NCI-H510A treated with DMSO at 0.1 percent for 48 hours (cell line): ENCODE measurements at regions not wholly inside any gene's neighbourhood (a gene's known extent, or its start where the extent isn't known, plus 50 kb on each side); places are given as distances from the start of the nearest gene placed in this dataset.
"Not testable (repeated sequence)": the region's sequence is repeated elsewhere in the genome, so short reads cannot be mapped to it uniquely, and the experiment has no call there.

Source experiments
- DNase-seq: peaks from one replicate; lab custom pipeline; 2025; lab: John Stamatoyannopoulos, UW

DNA sequence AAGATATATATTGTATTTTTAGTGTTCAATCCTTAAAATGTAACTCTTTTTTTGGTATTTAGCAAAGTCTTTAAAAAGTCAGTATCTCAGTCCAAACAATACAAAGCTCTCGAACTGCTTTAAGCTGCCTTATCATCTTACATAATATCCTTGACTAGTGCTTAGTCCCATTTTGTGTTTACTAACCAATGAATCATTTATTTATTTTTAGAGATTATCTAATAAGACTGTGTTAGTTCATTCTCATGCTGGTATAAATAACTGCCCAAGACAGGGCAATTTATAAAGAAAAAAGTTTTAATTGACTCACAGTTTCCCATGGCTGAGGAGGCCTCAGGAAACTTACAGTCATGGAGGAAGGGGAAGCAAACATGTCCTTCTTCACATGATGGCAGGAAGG lies 248.3 kb upstream of the KYNU start:
- DNase-seq = no peak

DNA sequence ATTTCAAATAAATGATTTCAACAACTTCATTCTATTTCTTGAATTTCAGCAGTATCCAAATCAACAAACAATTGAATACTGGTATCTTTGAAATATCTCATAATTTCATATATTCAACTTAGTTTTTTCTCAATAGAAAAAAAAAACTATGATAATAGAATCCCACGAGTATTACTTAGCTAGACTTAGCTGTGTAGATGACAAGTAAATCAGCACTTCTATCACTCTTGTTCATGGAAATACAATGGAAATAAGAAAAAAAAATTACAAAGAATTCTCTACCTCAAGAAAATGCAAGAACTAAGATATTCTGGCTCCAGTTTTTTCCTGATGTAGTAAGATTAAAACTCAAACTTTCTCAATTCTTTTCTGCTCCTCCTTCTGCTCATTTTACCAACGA lies 256.2 kb upstream of the KYNU start:
- no peak for DNase-seq

DNA sequence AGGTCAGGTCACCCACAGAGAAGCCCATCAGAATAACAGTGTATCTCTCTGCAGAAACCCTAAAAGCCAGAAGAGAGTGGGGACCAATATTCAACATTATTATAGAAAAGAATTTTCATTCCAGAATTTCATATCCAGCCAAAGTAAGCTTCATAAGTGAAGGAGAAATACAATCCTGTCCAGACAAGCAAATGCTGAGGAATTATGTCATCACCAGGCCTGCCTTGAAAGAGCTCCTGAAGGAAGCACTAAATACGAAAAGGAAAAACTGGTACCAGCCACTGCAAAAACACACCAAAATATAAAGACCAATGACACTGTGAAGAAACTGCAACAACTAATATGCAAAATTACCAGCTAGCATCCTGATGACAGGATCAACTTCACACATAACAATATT lies 260.0 kb upstream of the KYNU start:
- no peak for DNase-seq

DNA sequence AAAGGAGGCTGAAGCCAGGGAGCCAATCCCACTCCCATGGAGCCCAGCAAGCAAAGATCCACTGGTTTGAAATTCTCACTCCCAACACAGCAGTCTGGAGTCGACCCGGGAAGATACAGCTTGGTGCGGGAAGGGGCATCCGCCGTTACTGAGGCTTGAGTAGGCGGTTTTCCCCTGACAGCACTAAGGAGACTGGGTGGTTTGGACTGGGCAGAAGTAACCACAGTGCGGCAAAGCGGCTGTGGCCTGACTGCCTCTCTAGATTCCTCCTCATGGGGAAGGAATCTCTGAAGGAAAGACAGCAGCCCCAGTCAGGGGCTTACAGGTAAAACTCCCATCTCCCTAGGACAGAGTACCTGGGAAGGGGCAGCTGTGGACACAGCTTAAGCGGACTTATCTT lies 261.6 kb upstream of the KYNU start:
- DNase-seq = no peak

DNA sequence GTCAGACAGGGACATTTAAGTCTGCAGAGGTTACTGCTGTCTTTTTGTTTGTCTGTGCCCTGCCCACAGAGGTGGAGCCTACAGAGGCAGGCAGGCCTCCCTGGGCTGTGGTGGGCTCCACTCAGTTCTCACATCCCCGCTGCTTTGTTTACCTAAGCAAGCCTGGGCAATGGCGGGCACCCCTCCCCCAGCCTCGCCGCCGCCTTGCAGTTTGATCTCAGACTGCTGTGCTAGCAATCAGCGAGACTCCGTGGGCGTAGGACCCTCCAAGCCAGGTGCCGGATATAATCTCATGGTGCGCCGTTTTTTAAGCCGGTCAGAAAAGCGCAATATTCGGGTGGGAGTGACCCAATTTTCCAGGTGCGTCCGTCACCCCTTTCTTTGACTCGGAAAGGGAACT lies 264.3 kb upstream of the KYNU start:
- DNase-seq = not testable (repeated sequence)

DNA sequence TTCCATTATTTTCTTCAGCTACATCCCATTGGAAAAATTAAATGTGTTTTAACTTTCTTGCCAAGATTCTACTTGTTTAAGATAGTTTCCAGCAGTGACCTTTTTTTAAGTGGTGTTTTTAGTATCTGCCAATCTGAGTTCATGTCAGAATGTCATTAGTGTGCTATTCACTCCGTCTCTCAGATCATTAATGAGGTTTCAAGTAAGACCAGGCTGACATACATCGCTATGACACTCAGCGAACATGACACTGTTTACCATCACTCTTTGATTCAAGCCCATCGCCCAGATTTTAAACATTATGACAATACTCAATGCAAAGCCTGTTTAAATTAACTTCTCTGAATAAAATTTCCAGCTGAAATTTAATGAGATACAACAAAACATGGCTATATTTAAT lies 272.0 kb upstream of the KYNU start:
- DNase-seq = no peak

DNA sequence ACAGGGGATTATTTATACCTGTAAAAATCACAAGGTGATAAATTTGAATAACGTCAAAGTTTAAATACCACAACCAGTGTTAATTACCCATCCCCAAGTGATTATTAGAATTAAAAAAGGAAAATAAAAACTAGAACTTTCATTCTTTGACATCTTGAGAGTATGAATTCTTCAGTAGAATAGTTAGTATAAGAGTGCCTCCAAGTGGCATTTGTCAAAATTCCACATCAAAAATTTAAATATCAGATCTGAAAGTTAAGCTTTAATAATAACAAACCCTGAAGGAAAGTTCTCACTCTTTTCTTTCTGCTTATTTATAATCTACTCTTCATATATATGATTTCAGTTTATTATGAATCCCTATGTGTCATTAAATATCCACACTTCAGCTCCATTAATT lies 273.7 kb upstream of the KYNU start:
- DNase-seq = no peak

DNA sequence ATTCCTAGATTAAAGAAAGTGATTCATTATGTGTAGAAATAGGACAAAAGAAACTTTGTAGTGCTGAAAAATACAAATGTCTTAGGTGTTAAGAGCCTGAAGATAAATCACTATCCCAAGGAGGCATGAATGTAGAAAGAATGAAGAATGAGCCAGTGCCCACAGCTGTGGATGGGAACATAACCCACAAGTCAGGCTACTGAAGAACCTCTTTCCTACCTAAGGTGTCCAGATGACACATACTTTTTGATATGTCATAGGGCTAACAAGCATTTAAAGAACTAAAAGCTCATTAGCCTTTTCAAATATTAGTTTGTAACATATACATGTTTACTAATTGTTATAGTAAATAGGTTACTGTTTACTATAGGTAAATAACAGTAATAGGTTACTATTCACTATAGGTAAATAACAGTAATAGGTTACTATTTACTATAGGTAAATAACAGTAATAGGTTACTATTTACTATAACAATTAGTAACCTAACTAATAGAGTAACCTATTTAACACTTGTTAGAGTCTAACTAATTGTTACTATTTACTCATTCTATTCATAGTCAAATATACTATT lies 275.0 kb upstream of the KYNU start:
- no peak for DNase-seq

DNA sequence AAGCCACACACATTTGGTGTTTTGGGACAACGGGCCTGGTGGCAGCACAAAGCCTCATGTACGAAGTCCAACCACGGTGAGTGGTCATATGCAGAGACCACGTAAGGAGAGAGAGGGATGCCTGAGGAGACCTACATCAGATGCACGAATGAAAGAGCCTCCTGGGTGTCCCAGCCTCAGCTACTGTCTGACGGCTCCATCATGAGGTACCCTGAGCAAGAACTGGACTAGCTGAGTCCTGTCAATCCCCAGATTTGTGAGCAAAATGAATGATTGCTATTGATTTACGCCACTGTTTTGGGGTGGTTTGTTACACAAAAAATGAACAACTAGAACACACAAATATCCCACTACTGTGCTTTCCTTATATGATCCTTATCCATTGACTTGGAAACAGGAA lies 275.7 kb upstream of the KYNU start:
- DNase-seq = no peak

DNA sequence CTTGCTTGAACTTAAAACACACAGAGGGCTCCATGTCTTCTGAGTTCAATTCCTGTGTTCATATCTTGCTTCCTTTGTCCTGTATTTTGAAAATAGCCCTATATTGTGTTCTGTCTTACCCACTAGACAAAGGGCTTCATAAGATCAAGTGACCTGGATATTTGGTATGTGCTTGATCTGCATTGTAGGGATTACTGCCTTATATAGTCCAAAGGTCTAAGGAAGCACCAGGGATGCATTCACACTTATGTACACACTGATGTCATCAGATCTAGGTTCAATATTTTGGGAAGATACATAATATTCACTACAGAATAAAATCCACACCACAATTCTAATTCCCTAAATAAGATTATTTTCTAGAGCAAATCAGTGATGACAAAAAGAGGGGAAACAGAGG lies 278.0 kb upstream of the KYNU start:
- DNase-seq = no peak

DNA sequence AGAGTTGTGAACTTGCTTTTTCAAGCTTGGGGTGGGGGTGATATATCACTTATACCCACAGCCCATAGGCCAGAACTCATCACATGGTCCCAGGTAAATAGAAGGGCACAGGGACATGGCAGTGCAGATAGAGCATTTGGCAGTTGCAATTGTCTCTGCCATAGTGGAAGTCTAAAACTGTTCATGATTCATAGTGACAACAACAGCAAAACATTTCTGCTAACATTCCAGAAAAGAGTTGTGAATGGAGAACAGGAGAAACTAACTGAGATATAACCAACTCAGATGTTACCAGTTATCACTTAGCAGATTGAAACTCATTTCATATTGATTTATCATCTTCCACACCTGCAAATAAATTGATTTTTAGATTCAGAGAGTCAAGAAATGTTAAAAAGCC lies 278.6 kb upstream of the KYNU start:
- DNase-seq = no peak

DNA sequence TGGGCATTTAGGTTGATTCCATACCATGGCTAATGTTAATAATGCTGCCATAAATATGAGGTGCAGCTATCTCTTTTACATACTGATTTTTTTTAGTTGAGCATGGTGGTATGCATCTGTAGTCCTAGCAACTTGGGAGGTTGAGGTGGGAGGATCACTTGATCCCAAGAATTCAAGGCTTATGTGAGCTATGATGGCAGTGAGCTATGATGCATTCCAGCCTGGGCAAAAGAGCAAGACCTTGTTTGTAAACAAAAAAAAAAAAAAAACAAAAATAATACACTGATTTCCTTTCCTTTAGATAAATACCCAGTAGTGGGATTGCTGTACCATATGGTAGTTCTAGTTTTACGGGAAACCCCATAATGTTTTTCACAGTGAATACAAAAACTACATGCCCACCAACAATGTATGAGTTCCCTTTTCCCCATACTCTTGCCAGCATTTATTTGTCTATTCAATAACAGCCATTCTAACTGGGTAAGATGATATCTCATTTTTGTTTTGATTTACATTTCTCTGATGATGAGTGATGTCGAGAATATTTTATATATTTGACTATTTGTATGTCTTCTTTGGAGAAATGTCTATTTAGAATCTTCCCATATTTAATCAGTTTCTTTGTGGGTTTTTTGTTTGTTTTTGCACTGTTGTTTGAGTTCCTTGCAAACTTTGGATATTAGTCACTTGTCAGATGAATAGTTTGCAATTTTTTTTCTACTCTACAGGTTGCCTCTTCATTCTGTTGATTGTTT lies 281.0 kb upstream of the KYNU start:
- DNase-seq = no peak

DNA sequence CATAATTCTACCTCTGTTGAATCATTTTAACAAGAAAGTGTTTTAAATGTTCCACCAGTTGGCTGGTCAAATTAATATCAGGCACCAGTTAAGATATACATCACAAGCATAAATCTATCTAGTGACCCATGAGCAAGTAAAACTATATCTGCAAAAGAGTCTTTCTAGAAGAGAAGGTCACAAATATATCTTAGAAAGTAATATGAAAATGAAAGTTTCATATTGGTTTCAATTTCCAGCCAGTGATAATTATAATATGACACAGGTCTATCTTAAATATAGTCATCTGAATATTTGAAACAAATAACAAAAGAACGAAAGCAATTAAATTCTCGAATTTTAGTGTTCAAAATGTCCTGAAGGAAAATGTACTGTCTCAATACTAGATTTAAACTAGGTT lies 282.5 kb upstream of the KYNU start:
- no peak for DNase-seq

DNA sequence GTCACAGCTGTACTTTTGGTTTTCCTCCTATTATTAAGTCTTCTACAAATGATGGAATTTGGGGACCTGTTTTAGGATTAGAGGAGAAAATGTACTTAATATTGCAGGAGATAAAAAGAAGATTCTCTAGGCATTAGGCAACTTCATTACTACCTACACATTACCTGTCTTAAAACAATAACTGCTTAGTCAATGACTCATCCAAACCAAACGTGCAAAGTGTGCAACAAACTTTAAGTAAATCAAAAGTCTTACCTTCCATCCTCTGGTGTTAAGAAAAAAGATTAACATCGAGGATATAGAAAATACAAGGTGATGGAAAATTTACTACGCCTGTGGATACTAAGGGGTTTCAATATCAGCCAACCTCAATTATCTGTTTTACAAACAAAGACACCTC lies 285.3 kb upstream of the KYNU start:
- no peak for DNase-seq

DNA sequence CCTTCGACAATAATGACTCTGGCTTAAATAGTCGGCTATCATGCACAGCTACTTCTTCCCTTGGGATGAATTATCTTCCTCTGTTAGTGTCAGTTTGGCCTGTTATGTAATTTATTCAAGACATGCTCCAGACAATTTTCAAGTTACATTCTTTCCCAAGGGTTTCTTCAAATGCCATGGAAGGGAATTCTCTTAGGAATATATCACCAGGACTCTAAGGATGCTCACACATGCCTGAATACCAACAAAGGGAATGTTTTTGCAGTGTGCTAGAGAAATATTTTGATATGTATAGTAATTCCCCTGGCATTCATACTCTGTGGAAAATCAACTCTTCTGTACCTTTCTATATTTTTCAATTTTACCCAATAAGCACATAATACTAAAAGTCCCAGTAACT lies 286.0 kb upstream of the KYNU start:
- DNase-seq = no peak

DNA sequence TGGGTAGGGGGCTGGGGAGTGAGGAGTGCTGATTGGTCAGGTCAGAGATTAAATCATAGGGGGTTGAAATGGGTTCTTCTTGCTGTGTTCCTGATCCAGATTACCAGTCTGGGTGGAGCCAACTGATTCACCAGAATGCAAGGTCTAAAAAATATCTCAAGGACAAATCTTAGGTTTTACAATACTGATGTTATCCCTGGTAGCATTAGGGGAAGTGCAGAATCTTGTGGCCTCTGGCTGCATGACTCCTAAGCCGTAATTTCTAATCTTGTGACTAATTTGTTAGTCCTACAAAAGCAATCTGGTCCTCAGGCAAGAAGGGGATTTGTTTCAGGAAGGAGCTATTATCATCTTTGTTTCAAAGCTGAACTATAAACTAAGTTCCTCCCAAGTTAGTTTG lies 289.2 kb upstream of the KYNU start:
- DNase-seq = no peak

DNA sequence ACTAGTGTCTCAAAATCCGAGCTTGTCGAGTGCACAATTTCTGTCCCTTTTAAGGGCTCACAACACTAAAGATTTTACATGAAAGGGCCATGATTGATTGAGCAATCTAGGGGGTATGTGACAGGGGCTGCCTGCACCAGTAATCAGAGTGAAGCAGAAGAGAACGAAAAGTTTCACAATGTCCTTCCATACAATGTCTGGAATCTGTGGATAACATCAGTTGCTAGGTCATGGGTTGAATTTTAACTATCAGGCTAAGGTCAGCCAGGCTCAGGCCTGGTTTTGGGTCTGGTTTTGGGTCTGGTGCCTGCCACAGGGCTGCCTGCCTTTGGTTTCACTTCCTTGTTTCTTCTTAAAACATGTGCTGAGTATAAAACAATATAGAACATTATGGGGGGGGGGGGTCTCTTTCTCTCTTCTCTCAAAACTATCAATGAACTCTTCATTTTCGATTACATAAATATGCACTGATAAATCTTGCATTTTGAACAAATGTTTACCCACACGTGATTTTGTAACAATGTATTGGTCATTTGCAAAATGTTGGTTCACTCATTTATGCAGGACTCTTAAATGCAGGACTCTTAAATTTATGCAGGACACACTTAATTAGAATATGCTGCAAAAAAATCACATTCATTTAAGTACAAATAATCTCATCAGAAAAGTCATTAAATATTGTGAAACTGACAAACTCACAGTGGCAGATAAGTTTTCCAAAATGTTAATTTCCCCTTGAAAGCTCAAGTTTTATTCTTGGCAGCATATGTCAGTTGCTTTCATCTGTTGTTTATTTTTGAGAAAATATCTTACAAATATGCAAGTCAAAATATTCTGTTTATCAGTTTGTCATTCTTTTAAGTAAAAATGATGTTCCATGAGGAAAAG lies 290.5 kb upstream of the KYNU start:
- no peak for DNase-seq

DNA sequence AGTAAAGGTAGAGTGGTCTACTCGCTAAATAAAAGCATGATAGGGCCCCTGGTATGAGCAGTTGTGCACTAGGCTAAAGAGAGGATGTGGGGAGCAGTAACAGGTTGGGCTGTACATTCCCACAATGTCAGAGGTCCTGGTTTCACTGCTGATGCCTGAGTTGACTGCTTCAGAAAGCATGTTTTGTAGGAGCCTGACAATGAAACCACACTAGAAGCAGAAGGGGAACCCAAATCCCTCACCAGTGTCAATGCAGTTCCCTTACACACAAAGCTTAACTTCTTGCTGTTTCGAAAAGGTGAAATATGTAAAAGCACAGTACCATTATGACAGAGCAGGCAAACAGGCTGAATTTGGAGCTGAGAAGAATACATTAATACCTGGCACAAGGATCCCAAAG lies 291.7 kb upstream of the KYNU start:
- DNase-seq = no peak

DNA sequence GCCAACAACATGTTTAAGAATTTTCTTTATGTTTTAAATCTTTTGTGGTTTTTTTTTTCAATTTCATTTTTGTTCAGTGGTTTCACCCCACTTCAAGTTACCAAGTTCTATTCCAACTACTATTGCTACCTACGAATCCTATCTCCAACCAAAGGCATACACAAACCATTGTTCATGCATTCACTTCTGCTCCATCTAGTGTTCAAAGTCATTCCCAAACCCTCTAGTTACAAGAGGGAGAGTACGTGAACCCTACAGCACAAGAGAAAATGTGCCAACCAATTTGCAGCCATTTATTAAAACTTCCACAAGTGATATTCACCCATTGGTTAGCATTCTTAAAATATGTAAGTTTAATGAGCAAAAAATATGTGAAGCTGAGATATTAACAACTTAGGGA lies 295.1 kb upstream of the KYNU start:
- DNase-seq = no peak

DNA sequence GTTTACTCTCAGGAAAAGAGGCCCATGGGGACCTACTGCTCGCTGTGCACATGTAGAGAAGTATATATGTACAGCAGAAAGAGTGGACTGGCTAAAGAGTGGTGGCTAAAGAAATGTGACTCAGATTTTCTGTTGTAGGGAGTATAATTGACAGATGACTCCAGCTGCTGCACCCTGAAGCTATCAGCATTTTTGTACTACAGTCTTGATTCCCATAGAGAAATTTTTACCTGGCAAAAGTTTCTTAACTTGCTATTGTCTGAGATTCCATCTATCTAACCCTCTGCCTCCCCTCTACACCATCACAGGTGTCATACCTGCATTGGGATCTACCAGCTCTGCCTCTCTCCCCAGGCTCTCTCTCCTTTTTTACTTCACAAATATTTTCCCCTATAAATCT lies 296.0 kb upstream of the KYNU start:
- DNase-seq = no peak

DNA sequence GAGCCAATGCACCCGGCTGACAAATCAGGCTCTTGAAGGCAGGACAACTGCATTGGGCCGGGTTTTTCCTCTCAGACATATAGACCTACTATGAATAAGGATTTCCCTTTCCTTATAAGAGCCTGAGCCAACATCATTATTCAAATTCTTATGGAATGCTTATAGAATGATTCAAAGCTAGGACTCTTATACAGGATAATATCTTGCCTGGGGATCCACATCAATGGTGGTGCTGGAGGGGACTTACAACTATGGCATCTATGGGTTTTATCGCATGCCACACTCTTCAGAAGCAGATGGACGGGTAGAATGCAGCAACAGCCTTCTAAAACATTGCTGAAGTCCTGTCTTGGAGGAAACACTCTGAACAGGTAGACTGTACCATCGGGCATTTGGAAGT lies 296.8 kb upstream of the KYNU start:
- DNase-seq = no peak

DNA sequence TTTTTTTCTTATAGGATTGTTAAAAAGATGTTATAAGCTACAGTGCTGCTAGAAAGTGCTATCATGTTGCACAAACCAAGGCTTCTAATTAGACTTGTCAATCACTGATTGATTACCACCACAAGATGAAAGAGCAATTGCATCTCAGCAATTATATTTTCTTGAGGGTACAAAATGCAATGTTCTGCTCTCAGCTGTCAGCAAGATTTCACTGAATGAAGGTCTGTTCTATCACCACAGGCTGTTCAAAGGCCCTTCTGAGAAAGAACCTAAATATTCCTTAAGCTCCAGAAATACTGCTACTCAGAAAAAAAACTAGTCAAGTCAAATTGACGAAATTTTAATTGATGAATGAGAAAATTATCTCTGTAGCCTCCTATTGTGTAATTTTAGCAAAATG lies 301.9 kb upstream of the KYNU start:
- no peak for DNase-seq

DNA sequence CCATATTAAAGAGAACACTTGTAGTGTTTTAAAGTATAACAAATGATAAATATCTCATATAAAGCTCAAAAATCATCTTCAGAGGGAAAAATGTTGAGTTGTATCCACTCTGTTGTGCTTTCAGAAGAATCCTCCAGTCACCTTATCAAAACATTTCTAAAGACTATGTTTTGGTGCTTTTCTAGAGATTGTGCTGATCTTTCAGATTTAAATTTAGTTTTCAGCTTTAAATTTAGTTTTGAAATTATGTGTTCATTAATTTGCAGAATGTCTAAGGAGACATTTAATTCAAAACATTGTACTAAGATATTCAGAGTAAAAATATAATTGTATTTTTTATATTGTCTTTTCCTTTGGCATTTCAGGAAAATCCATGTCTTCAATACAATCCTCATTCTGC lies 303.1 kb upstream of the KYNU start:
- DNase-seq = no peak
